ENCODE measurements at regions not wholly inside any gene's neighbourhood (a gene's known extent, or its start where the extent isn't known, plus 50 kb on each side); places are given as distances from the start of the nearest gene placed in this dataset.

DNA sequence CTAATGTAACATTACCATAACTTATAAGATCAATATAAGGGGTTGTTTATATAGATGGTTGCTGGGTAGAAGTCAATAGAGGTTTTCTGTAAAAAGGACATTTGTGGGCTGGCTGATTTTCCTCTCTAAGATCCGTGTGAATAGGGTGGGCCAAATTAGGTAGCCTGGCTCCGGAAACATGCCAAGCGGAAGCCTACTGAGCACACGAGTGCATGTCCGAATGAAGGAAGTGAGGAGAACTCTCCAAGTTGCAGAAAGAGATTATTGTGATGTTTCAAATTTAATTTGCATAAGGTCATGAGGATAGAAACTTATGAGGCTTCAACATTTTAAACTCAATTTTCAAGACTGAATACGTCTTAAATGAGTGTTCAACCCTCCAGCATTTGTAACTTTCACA, 356.7 kb downstream of the SNAPC1 start:
- BruUV-seq (replicated peaks): no TSS peak
- Histone ChIP-seq H2BK120ac (ENCODE audit: low read depth, low read length) (no peak overlapping the region), H2AFZ (replicated peaks; ENCODE audit: low read length, poor library complexity) (no peak overlapping the region), H3K23ac (ENCODE audit: low read depth, low read length) (no peak overlapping the region), H3K27ac (ENCODE audit: insufficient read depth, low read length) (no peak overlapping the region), H3K4ac (ENCODE audit: low read depth, low read length) (no peak overlapping the region), H3K4me1 (ENCODE audit: control insufficient read depth, insufficient read depth, low read length) (no peaks in the 10 kb centered on the region), H3K56ac (ENCODE audit: extremely low read depth, insufficient read depth, low read length) (no peak overlapping the region), H3K36me3 (ENCODE audit: control insufficient read depth, insufficient read depth, low read length) (no peaks in the 10 kb centered on the region), H2BK5ac (ENCODE audit: low read depth, low read length, poor library complexity, severe bottlenecking) (no peak overlapping the region), H2AK5ac (ENCODE audit: low read depth, low read length) (no peak overlapping the region), H4K8ac (ENCODE audit: low read depth in 2 of 2, low read length in 2 of 2) (no peak overlapping the region), H4K91ac (ENCODE audit: insufficient read depth, low read depth, low read length) (no peak overlapping the region), H4K5ac (ENCODE audit: low read depth, low read length) (no peak overlapping the region), H2BK15ac (ENCODE audit: low read depth, low read length) (no peak overlapping the region), H3K27me3 (ENCODE audit: control insufficient read depth, insufficient read depth, low read length) (no peaks in the 10 kb centered on the region; the same call in none of the 2 replicates), H3K4me3 (ENCODE audit: insufficient read depth, low read depth, low read length) (no peak overlapping the region), H3K79me1 (ENCODE audit: low read depth in 1 of 2, low read length in 2 of 2) (no peaks in the 10 kb centered on the region), H3K9me3 (ENCODE audit: control insufficient read depth, insufficient read depth, low read length) (no peaks in the 10 kb centered on the region), H2BK20ac (ENCODE audit: low read depth, low read length) (no peak overlapping the region), H3K14ac (replicated peaks; ENCODE audit: low read depth, low read length) (no peak overlapping the region), H4K20me1 (ENCODE audit: insufficient read depth, low read length) (no peaks in the 10 kb centered on the region), H3K9me1 (ENCODE audit: insufficient read depth, low read length) (no peaks in the 10 kb centered on the region), H3K18ac (ENCODE audit: low read depth, low read length) (no peak overlapping the region), H2AK9ac (replicated peaks; ENCODE audit: low read depth, low read length, poor library complexity) (no peak overlapping the region), H3K4me2 (ENCODE audit: low read depth, low read length) (no peak overlapping the region), H3K9ac (ENCODE audit: low read depth, low read length) (no peak overlapping the region)
- ATAC-seq (ENCODE audit: low read depth): no peak
- intact Hi-C loops (cut with micrococcal nuclease): no loop called here
- CTCF ChIA-PET: interaction anchor here (1.9 to 3.6 kb wide), 2 partner anchors 7 to 224 kb away, joined by 4 to 20 read pairs; no protein-coding TSS in a partner anchor
- dilution Hi-C loops (cut with HindIII; ENCODE audit: low sequenced_read_pairs, unreplicated experiment): no loop called here
- POLR2A ChIA-PET (ENCODE audit: unreplicated experiment): no interaction called here
- no CpG with 5 or more reads among the region's 6 CpGs for WGBS, 2 experiments (ENCODE audit: extremely low coverage in 2 of 2, insufficient read length in 1 of 2)
- TF ChIP-seq, protein P1, sequence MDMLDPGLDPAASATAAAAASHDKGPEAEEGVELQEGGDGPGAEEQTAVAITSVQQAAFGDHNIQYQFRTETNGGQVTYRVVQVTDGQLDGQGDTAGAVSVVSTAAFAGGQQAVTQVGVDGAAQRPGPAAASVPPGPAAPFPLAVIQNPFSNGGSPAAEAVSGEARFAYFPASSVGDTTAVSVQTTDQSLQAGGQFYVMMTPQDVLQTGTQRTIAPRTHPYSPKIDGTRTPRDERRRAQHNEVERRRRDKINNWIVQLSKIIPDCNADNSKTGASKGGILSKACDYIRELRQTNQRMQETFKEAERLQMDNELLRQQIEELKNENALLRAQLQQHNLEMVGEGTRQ (IDR thresholded peaks at IDR 0.05; ENCODE audit: low read depth, low read length): no peak
- in situ Hi-C loops (cut with MboI; ENCODE audit: low sequenced_read_pairs): no loop called here
- DNase-seq: no peak

Measured in IMR-90 (cell line).